ENCODE measurements at regions not wholly inside any gene's neighbourhood (a gene's known extent, or its start where the extent isn't known, plus 50 kb on each side); places are given as distances from the start of the nearest gene placed in this dataset.

GRCh38 chr6:54993948-54994347 is 147.4 kb downstream of the FAM83B start:
- TF ChIP-seq CTCF (IDR thresholded peaks at IDR 0.05) (no peak), POLR2A (IDR thresholded peaks at IDR 0.05) (no peak)
